HEK293T (cell line): ENCODE measurements at regions not wholly inside any gene's neighbourhood (a gene's known extent, or its start where the extent isn't known, plus 50 kb on each side); places are given as distances from the start of the nearest gene placed in this dataset.

ENCODE experiments used
- ARNT ChIP-seq: fragments of 450-650 bp; IDR thresholded peaks from 2 replicates; pipeline ENCODE4 v1.6.1; 2017; ENCODE audit warnings: mild to moderate bottlenecking
- BHLHE40 ChIP-seq: fragments of 450-650 bp; IDR thresholded peaks from 2 replicates; pipeline ENCODE4 v1.6.1; 2016; ENCODE audit warnings: mild to moderate bottlenecking, moderate library complexity, borderline replicate concordance
- CTBP1 ChIP-seq: fragments of 450-650 bp; IDR thresholded peaks from 2 replicates; pipeline ENCODE4 v1.6.1; 2016; ENCODE audit warnings: borderline replicate concordance
- FOXA1 ChIP-seq: fragments of 450-650 bp; IDR thresholded peaks from 2 replicates; pipeline ENCODE4 v1.6.1; 2016; ENCODE audit warnings: mild to moderate bottlenecking
- FOXK2 ChIP-seq: fragments of 450-650 bp; IDR thresholded peaks from 2 replicates; pipeline ENCODE4 v1.6.1; 2016; ENCODE audit warnings: mild to moderate bottlenecking
- FOXM1 ChIP-seq: fragments of 450-650 bp; IDR thresholded peaks from 2 replicates; pipeline ENCODE4 v1.6.1; 2017; ENCODE audit warnings: mild to moderate bottlenecking, borderline replicate concordance
- LEF1 ChIP-seq: fragments of 450-650 bp; IDR thresholded peaks from 2 replicates; pipeline ENCODE4 v1.6.1; 2017; ENCODE audit warnings: mild to moderate bottlenecking, borderline replicate concordance
- PKNOX1 ChIP-seq: fragments of 450-650 bp; IDR thresholded peaks from 2 replicates; pipeline ENCODE4 v1.6.1; 2016
- SP1 ChIP-seq: fragments of 450-650 bp; IDR thresholded peaks from 2 replicates; pipeline ENCODE4 v1.6.1; 2017
- SUZ12 ChIP-seq: fragments of 450-650 bp; IDR thresholded peaks from 2 replicates; pipeline ENCODE4 v1.6.1; 2016; ENCODE audit warnings: mild to moderate bottlenecking
- TARDBP ChIP-seq: fragments of 450-650 bp; IDR thresholded peaks from 2 replicates; pipeline ENCODE4 v1.6.1; 2016
- ZNF384 ChIP-seq: fragments of 450-650 bp; IDR thresholded peaks from 2 replicates; pipeline ENCODE4 v1.6.1; 2016

GRCh38 chr7:41156268-41156667, 546.6 kb downstream of the INHBA start:
- TF ChIP-seq PKNOX1: no peak
- no peak for TF ChIP-seq SP1
- no peak for TF ChIP-seq CTBP1
- no peak for TF ChIP-seq ARNT
- no peak for TF ChIP-seq SUZ12
- TF ChIP-seq BHLHE40: no peak
- no peak for TF ChIP-seq FOXM1
- TF ChIP-seq FOXA1: no peak
- TF ChIP-seq TARDBP: no peak
- no peak for TF ChIP-seq ZNF384
- TF ChIP-seq LEF1: no peak
- no peak for TF ChIP-seq FOXK2
